ENCODE measurements at regions not wholly inside any gene's neighbourhood (a gene's known extent, or its start where the extent isn't known, plus 50 kb on each side); places are given as distances from the start of the nearest gene placed in this dataset.
"Not testable (repeated sequence)": the region's sequence is repeated elsewhere in the genome, so short reads cannot be mapped to it uniquely, and the experiment has no call there.

DNA sequence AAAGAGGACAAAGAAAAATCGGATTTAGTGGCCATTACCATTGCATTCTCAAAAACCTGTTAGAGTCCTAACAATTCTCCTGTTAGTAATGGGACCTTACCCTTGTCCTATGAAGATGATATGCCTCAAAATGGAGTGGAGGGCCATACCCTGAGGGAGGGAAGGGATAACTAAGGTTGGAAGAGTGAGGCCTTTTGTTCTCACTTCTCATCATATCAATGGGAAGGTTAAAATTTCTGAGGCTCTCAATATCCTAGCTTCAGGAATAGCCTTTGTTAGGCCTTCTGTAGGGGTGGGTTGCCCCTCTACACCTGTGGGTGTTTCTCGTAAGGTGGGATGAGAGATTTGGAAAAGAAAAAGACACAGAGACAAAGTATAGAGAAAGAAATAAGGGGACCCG lies 109.4 kb upstream of the SGIP1 start:
- not testable (repeated sequence) for H3K27me3 Mint-ChIP-seq; H3K9me3 ChIP-seq (ENCODE audit: control insufficient read depth, low read length, poor library complexity, severe bottlenecking); H3K27ac Mint-ChIP-seq; H3K4me1 Mint-ChIP-seq; H3K4me3 Mint-ChIP-seq; ATAC-seq; DNase-seq; H3K36me3 Mint-ChIP-seq (ENCODE audit: low read depth)

DNA sequence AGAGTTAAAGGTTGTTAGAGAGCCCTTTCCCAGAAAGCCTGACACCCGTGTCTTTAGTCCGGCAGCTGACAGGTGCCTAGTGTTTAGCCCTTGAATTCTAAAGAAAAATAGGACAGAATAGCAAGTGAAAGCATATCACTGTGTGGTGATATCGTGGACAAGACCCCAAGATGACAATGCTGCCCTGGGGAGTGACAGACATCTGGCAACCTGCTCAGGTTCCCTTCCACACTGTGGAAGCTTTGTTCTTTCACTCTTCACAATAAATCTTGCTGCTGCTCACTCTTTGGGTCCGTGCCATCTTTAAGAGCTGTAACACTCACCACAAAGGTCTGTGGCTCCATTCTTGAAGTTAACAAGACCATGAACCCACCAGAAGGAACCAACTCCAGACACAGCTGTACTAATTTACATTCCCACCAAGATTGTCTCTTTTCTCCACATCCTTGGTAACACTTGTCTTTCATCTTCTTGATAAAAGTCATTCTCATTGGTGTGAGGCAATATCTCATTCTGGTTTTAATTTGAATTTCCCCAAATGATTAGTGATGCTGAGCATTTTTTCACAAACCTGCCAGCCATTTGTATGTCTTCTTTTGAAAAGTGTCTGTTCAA lies 107.6 kb upstream of the SGIP1 start:
- Mint-ChIP-seq H3K27me3 (no peaks in the 10 kb centered on the region), H3K4me3 (no peak overlapping the region), H3K27ac (no peak overlapping the region), H3K4me1 (no peaks in the 10 kb centered on the region), H3K36me3 (ENCODE audit: low read depth) (no peaks in the 10 kb centered on the region)
- ATAC-seq (no peak), DNase-seq (no peak)
- peaks cover 6% of the 10 kb centered on the region for H3K9me3 ChIP-seq (ENCODE audit: control insufficient read depth, low read length, poor library complexity, severe bottlenecking)

DNA sequence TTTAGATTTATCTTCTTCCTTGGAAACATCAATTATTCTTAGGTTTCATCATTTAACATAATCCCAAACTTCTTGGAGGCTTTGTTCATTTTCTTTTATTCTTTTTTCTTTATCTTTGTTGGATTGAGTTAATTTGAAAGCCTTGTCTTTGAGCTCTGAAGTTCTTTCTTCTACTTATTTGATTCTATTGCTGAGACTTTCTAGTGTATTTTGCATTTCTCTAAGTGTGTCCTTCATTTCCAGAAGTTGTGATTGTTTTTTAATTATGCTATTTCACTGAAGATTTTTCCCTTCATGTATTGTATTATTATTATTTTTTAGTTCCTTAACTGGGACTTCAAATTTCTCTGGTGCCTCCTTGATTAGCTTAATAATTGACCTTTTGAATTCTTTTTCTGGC lies 103.1 kb upstream of the SGIP1 start:
- H3K27ac Mint-ChIP-seq; DNase-seq; H3K27me3 Mint-ChIP-seq; H3K4me1 Mint-ChIP-seq; ATAC-seq; H3K9me3 ChIP-seq (ENCODE audit: control insufficient read depth, low read length, poor library complexity, severe bottlenecking); H3K4me3 Mint-ChIP-seq; H3K36me3 Mint-ChIP-seq (ENCODE audit: low read depth): not testable (repeated sequence)

DNA sequence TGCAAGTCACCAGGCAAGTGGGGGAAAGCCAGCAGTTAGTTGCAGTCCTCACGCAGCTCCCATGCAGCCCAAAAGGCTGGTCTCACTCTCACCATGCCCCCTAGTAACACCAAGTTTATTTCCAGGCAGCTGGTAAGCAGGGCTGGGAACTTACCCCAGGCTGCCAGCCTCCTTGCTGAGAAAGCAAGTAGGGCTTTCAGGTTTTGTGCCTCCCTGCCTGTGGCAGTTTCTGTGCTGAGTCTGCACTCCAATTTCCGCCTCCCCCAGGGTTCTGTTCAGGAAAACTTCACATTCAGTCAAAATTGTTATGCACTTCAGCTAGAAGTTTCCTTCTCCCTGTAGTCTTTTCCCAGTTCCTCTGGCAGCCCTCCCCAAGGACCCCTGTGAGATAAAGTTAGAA lies 102.0 kb upstream of the SGIP1 start:
- Mint-ChIP-seq H3K27me3 (no peaks in the 10 kb centered on the region), H3K4me1 (peaks cover 10% of the 10 kb centered on the region), H3K36me3 (ENCODE audit: low read depth) (peaks cover 4% of the 10 kb centered on the region), H3K27ac (no peak overlapping the region), H3K4me3 (no peak overlapping the region)
- H3K9me3 ChIP-seq (ENCODE audit: control insufficient read depth, low read length, poor library complexity, severe bottlenecking): peaks cover 6% of the 10 kb centered on the region
- ATAC-seq (no peak), DNase-seq (no peak)

- ATAC-seq (no peak), DNase-seq (no peak)
- no peak overlapping the region for H3K27ac Mint-ChIP-seq
- peaks cover 6% of the 10 kb centered on the region for H3K9me3 ChIP-seq (ENCODE audit: control insufficient read depth, low read length, poor library complexity, severe bottlenecking)
- H3K4me1 Mint-ChIP-seq: peaks cover 13% of the 10 kb centered on the region
- H3K36me3 Mint-ChIP-seq (ENCODE audit: low read depth): peaks cover 4% of the 10 kb centered on the region
- H3K4me3 Mint-ChIP-seq: no peak overlapping the region
- H3K27me3 Mint-ChIP-seq: no peaks in the 10 kb centered on the region
These were observed 100.3 kb upstream of the SGIP1 start for GRCh38 chr1:66433611-66434010.

GRCh38 chr1:66434096-66434495 lies 99.9 kb upstream of the SGIP1 start:
- ATAC-seq: no peak
- Mint-ChIP-seq H3K4me1 (peaks cover 18% of the 10 kb centered on the region), H3K27ac (no peak overlapping the region), H3K4me3 (no peak overlapping the region), H3K27me3 (no peaks in the 10 kb centered on the region), H3K36me3 (ENCODE audit: low read depth) (peaks cover 4% of the 10 kb centered on the region)
- DNase-seq: no peak
- H3K9me3 ChIP-seq (ENCODE audit: control insufficient read depth, low read length, poor library complexity, severe bottlenecking): peaks cover 6% of the 10 kb centered on the region

DNA sequence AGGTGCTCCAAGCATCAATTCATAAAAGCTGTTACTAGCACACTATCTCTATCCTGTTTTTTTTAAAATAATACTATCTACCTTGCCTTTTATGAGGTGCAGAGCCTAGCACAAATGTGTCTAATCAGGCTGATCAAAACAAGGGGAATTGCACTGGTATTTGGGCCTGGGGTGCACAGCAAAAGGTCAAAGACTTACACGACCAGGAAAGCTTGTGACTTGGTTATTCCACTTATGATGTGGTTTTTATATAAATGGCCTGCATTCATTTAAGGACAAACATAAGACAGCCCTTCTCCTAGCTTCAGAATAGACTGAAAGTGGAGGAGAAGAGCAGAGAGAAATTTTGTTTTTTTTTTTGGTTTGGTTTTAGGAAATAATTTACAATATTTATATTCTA lies 98.4 kb upstream of the SGIP1 start:
- Mint-ChIP-seq H3K4me1 (peaks cover 22% of the 10 kb centered on the region), H3K27ac (no peak overlapping the region), H3K27me3 (no peaks in the 10 kb centered on the region), H3K4me3 (no peak overlapping the region), H3K36me3 (ENCODE audit: low read depth) (peaks cover 4% of the 10 kb centered on the region)
- ATAC-seq (no peak), DNase-seq (no peak)
- no peaks in the 10 kb centered on the region for H3K9me3 ChIP-seq (ENCODE audit: control insufficient read depth, low read length, poor library complexity, severe bottlenecking)

GRCh38 chr1:66436378-66437135 lies 97.4 kb upstream of the SGIP1 start:
- H3K27me3 Mint-ChIP-seq: no peaks in the 10 kb centered on the region
- H3K27ac Mint-ChIP-seq: no peak overlapping the region
- ATAC-seq (peak; percentile 95), DNase-seq (no peak)
- H3K9me3 ChIP-seq (ENCODE audit: control insufficient read depth, low read length, poor library complexity, severe bottlenecking): no peaks in the 10 kb centered on the region
- peaks cover 22% of the 10 kb centered on the region for H3K4me1 Mint-ChIP-seq
- peak overlapping the region; percentile 26 for H3K4me3 Mint-ChIP-seq
- peaks cover 4% of the 10 kb centered on the region for H3K36me3 Mint-ChIP-seq (ENCODE audit: low read depth)

DNA sequence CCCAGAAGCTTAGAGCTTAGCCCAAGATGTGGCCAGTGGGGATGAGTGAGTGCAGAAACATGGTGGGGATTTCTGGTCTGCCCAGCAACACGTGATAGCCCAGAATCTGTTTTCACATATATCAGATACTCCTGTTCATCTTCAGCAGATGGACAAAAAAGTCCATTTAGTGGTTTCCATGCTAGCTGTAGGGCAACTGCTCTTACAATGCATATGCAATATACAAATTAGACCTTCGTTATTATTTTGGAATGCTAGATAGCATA lies 96.9 kb upstream of the SGIP1 start:
- no peak for ATAC-seq
- H3K9me3 ChIP-seq (ENCODE audit: control insufficient read depth, low read length, poor library complexity, severe bottlenecking): no peaks in the 10 kb centered on the region
- Mint-ChIP-seq H3K27ac (no peak overlapping the region), H3K36me3 (ENCODE audit: low read depth) (peaks cover 4% of the 10 kb centered on the region), H3K4me1 (peaks cover 22% of the 10 kb centered on the region), H3K27me3 (no peaks in the 10 kb centered on the region), H3K4me3 (no peak overlapping the region)
- DNase-seq: no peak

DNA sequence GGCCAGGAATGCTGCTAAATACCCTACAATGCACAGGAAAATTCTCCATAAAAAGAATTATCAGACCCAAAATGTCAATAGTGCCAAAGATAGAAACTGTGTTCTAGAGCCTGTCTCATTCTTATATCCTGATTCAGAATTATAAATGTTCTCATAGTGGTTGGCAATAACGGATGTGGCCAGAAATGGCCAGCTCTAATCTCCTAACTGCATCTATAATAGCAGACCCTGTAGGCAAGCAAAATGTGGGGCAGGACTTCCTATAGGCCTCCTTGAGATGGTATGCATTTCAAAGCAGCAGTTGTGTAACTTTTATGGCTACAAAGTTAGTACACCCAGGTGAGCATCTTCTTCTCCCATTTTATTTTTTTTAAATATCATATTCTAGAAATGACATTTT lies 95.9 kb upstream of the SGIP1 start:
- no peaks in the 10 kb centered on the region for H3K9me3 ChIP-seq (ENCODE audit: control insufficient read depth, low read length, poor library complexity, severe bottlenecking)
- Mint-ChIP-seq H3K27me3 (no peaks in the 10 kb centered on the region), H3K4me3 (no peak overlapping the region), H3K4me1 (peaks cover 22% of the 10 kb centered on the region), H3K36me3 (ENCODE audit: low read depth) (peaks cover 4% of the 10 kb centered on the region), H3K27ac (no peak overlapping the region)
- DNase-seq: no peak
- no peak for ATAC-seq

DNA sequence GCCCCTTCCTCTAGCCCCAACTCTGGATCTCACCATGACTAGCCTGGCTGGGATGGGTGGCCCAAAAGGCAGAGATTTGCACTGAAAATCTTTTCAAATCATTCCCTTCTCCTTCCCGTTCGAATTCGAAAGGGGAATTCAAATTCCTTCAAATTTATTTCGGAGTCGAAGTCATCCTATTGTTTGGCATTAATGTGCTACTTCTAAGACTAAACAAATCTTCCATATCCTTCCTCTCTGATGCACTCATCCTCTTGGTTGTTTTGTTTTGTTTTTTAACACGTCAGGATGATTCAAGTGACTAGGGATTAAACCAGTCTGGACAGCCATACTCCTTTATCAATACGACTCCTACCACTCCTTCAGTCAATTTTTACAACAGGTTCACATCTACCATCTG lies 95.5 kb upstream of the SGIP1 start:
- peaks cover 24% of the 10 kb centered on the region for H3K4me1 Mint-ChIP-seq
- H3K36me3 Mint-ChIP-seq (ENCODE audit: low read depth): peaks cover 4% of the 10 kb centered on the region
- H3K4me3 Mint-ChIP-seq: peak overlapping the region; percentile 31
- ATAC-seq (no peak), DNase-seq (no peak)
- peak overlapping the region; percentile 83 for H3K27ac Mint-ChIP-seq
- no peaks in the 10 kb centered on the region for H3K27me3 Mint-ChIP-seq
- no peaks in the 10 kb centered on the region for H3K9me3 ChIP-seq (ENCODE audit: control insufficient read depth, low read length, poor library complexity, severe bottlenecking)

GRCh38 chr1:66439031-66439740 lies 94.8 kb upstream of the SGIP1 start:
- Mint-ChIP-seq H3K4me3 (peak overlapping the region; percentile 31), H3K27me3 (no peaks in the 10 kb centered on the region), H3K4me1 (peaks cover 27% of the 10 kb centered on the region), H3K27ac (peak overlapping the region; percentile 83), H3K36me3 (ENCODE audit: low read depth) (peaks cover 2% of the 10 kb centered on the region)
- DNase-seq (no peak), ATAC-seq (no peak)
- H3K9me3 ChIP-seq (ENCODE audit: control insufficient read depth, low read length, poor library complexity, severe bottlenecking): no peaks in the 10 kb centered on the region

- Mint-ChIP-seq H3K4me1 (peaks cover 35% of the 10 kb centered on the region), H3K27me3 (peaks cover 19% of the 10 kb centered on the region), H3K4me3 (no peak overlapping the region), H3K27ac (peak overlapping the region; percentile 96), H3K36me3 (ENCODE audit: low read depth) (peaks cover 4% of the 10 kb centered on the region)
- DNase-seq (no peak), ATAC-seq (no peak)
- no peaks in the 10 kb centered on the region for H3K9me3 ChIP-seq (ENCODE audit: control insufficient read depth, low read length, poor library complexity, severe bottlenecking)
These were observed 90.2 kb upstream of the SGIP1 start for GRCh38 chr1:66443793-66444192.
